ENCODE measurements at regions not wholly inside any gene's neighbourhood (a gene's known extent, or its start where the extent isn't known, plus 50 kb on each side); places are given as distances from the start of the nearest gene placed in this dataset.

DNA sequence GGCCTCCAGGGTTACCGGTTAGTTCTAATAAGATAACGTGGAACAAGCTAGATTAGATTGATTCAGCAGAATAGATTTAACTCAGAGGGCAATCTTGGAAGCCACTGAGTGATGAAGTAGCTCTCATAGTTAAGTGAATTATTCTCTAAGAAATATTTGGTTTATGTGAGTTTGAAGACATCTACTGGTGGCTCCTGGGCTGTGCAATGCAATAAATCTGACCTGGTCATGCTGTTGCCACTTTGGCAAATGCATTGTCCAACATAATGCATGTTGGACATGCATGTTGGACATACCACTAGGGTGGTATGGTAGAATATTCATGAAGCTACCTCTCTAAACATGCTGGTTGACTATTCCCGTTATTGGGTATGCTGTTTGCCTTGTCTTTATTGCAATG lies 493.7 kb upstream of the VRK2 start:
- TF ChIP-seq, protein P1, sequence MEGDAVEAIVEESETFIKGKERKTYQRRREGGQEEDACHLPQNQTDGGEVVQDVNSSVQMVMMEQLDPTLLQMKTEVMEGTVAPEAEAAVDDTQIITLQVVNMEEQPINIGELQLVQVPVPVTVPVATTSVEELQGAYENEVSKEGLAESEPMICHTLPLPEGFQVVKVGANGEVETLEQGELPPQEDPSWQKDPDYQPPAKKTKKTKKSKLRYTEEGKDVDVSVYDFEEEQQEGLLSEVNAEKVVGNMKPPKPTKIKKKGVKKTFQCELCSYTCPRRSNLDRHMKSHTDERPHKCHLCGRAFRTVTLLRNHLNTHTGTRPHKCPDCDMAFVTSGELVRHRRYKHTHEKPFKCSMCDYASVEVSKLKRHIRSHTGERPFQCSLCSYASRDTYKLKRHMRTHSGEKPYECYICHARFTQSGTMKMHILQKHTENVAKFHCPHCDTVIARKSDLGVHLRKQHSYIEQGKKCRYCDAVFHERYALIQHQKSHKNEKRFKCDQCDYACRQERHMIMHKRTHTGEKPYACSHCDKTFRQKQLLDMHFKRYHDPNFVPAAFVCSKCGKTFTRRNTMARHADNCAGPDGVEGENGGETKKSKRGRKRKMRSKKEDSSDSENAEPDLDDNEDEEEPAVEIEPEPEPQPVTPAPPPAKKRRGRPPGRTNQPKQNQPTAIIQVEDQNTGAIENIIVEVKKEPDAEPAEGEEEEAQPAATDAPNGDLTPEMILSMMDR (IDR thresholded peaks at IDR 0.05): no peak
- TF ChIP-seq POLR2A (IDR thresholded peaks at IDR 0.05) (no peak), EP300 (IDR thresholded peaks at IDR 0.05) (no peak)
